Ascending aorta (tissue), 2 donors: ENCODE measurements at regions not wholly inside any gene's neighbourhood (a gene's known extent, or its start where the extent isn't known, plus 50 kb on each side); places are given as distances from the start of the nearest gene placed in this dataset.

Experiments
- DNase-seq, 2 donors: peaks; one replicate each; pipeline ENCODE4 v3.0.0-alpha.2; 2019; ENCODE audit warnings: low spot score in 2 of 2
- H3K27ac ChIP-seq, 2 donors: fragments of 200-600 bp; sonication (generic); one replicate each; pipeline ENCODE4 v1.5.1; 2016 to 2017; ENCODE audit warnings: mild to moderate bottlenecking in 1 of 2
- H3K27me3 ChIP-seq: fragments of 200-600 bp; sonication (generic); one replicate; pipeline ENCODE4 v1.5.1; 2017
- H3K36me3 ChIP-seq, 2 donors: fragments of 200-600 bp; sonication (generic); one replicate each; pipeline ENCODE4 v1.5.1; 2016
- H3K4me1 ChIP-seq, 2 donors: fragments of 200-600 bp; sonication (generic); one replicate each; pipeline ENCODE4 v1.5.1; 2016 to 2017; ENCODE audit warnings: mild to moderate bottlenecking in 1 of 2
- H3K4me3 ChIP-seq, 2 donors: fragments of 200-600 bp; sonication (generic); one replicate each; pipeline ENCODE4 v1.5.1; 2016 to 2017; ENCODE audit warnings: mild to moderate bottlenecking in 1 of 2
- H3K9me3 ChIP-seq, 2 donors: fragments of 200-600 bp; sonication (generic); one replicate each; pipeline ENCODE4 v1.5.1; 2016
- CTCF ChIP-seq, 3 experiments: fragments of 200-600 bp in 2 of 3; fragments of 450-650 bp in 1 of 3; sonication (generic) in 2 of 3; IDR thresholded peaks; one replicate each; pipeline ENCODE4 v1.5.1; 2016 to 2019; ENCODE audit warnings: antibody characterized with exemption in 3 of 3, mild to moderate bottlenecking in 1 of 3, moderate library complexity in 1 of 3
- intact Hi-C: fragments of 100-400 bp; cut with DNase I; formaldehyde crosslinking; loops from one replicate; pipeline ENCODE4 v1.15.1; 2023

- no peak for DNase-seq
- Histone ChIP-seq H3K9me3 (no peaks in the 10 kb centered on the region), H3K27ac (no peak overlapping the region), H3K4me1 (no peaks in the 10 kb centered on the region), H3K36me3 (no peaks in the 10 kb centered on the region), H3K27me3 (no peaks in the 10 kb centered on the region), H3K4me3 (no peak overlapping the region)
- intact Hi-C loops, result no loop called here
- TF ChIP-seq CTCF (IDR thresholded peaks at IDR 0.05), result no peak
Observed at GRCh38 chr2:195388028-195388427, 269.0 kb upstream of the SLC39A10 start.

GRCh38 chr2:195382186-195382585 lies 274.8 kb upstream of the SLC39A10 start:
- Histone ChIP-seq H3K9me3 (no peaks in the 10 kb centered on the region), H3K27me3 (no peaks in the 10 kb centered on the region), H3K4me3 (no peak overlapping the region), H3K4me1 (no peaks in the 10 kb centered on the region), H3K36me3 (no peaks in the 10 kb centered on the region), H3K27ac (no peak overlapping the region)
- intact Hi-C loops, result no loop called here
- no peak for DNase-seq
- no peak for TF ChIP-seq CTCF (IDR thresholded peaks at IDR 0.05)

GRCh38 chr2:195370167-195370943 lies 286.7 kb upstream of the SLC39A10 start:
- intact Hi-C loops, result no loop called here
- no peaks in the 10 kb centered on the region for H3K27me3 ChIP-seq
- H3K9me3 ChIP-seq, result no peaks in the 10 kb centered on the region
- TF ChIP-seq CTCF (IDR thresholded peaks at IDR 0.05), result no peak
- H3K4me1 ChIP-seq, result no peaks in the 10 kb centered on the region
- no peak overlapping the region for H3K27ac ChIP-seq
- H3K4me3 ChIP-seq, result no peak overlapping the region
- no peaks in the 10 kb centered on the region for H3K36me3 ChIP-seq
- no peak for DNase-seq

GRCh38 chr2:195369218-195369587 lies 287.8 kb upstream of the SLC39A10 start:
- Histone ChIP-seq H3K9me3 (no peaks in the 10 kb centered on the region), H3K36me3 (no peaks in the 10 kb centered on the region), H3K27ac (no peak overlapping the region), H3K4me1 (no peaks in the 10 kb centered on the region), H3K27me3 (no peaks in the 10 kb centered on the region), H3K4me3 (no peak overlapping the region)
- no peak for DNase-seq
- no peak for TF ChIP-seq CTCF (IDR thresholded peaks at IDR 0.05)
- intact Hi-C loops, result no loop called here

DNA sequence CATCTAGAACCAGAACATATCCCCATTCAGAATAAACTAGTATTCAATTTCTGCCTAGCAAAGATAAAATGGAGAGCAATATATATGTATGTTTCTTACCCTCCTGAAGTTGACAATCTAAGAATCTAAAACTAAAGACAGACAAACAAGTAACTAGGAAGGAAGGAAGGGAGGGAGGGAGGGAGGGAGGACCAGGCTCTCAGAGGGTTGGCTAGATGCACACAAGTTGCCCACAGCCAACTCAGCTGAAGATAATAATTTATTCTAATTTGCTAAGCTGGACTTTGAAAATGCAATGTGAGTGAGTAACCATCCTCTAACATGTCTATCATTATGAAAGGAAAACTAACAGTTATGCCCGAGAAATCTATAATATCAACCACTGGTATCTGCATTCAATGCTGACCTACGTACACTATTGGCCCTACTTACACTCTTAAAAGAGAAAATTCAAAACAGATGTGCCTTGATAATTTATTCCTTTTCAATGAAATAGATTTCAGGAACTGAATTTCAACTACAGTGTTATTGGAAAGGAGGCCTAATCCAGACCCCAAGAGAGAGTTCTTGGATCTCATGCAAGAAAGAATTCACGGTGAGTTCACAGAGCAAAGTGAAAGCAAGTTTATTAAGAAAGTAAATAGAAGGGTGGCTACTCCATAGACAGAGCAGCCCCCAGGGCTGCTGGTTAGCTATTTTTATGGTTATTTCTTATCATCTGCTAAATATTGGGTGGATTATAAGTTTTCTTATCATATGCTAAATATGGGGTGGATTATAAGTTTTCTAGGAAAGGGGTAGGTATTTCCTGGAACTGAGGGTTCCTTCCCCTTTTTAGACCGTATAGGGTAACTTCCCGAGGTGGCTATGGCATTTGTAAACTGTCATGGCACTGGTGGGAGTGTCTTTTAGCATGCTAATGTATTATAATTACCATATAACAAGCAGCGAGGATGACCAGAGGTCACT lies 288.5 kb upstream of the SLC39A10 start:
- Histone ChIP-seq H3K4me3 (no peak overlapping the region), H3K27me3 (no peaks in the 10 kb centered on the region), H3K4me1 (no peaks in the 10 kb centered on the region), H3K27ac (no peak overlapping the region), H3K9me3 (no peaks in the 10 kb centered on the region), H3K36me3 (no peaks in the 10 kb centered on the region)
- no peak for DNase-seq
- intact Hi-C loops, result no loop called here
- no peak for TF ChIP-seq CTCF (IDR thresholded peaks at IDR 0.05)
